ENCODE measurements at regions not wholly inside any gene's neighbourhood (a gene's known extent, or its start where the extent isn't known, plus 50 kb on each side); places are given as distances from the start of the nearest gene placed in this dataset.

DNA sequence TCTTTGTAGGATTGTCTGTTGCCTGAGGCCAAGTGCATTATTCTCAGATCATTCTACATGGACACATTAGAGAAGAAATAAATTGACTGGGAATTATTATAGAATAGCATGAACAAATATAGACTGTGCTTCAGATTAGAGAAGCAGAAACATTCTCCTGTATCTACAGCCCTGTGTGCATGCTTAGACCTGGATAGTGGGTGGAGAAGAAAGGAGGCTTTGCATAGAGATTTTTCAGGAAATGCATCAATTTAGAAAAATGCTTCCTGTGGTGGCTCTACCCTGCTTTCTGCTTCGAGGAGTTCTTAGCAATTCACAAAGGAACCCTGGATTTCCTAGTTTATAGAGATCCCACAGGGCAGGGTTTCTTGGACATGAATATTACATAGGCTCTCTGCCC lies 66.7 kb downstream of the IRX1 start:
- TF ChIP-seq, protein P1, sequence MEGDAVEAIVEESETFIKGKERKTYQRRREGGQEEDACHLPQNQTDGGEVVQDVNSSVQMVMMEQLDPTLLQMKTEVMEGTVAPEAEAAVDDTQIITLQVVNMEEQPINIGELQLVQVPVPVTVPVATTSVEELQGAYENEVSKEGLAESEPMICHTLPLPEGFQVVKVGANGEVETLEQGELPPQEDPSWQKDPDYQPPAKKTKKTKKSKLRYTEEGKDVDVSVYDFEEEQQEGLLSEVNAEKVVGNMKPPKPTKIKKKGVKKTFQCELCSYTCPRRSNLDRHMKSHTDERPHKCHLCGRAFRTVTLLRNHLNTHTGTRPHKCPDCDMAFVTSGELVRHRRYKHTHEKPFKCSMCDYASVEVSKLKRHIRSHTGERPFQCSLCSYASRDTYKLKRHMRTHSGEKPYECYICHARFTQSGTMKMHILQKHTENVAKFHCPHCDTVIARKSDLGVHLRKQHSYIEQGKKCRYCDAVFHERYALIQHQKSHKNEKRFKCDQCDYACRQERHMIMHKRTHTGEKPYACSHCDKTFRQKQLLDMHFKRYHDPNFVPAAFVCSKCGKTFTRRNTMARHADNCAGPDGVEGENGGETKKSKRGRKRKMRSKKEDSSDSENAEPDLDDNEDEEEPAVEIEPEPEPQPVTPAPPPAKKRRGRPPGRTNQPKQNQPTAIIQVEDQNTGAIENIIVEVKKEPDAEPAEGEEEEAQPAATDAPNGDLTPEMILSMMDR (IDR thresholded peaks at IDR 0.05; ENCODE audit: low read length): no peak
- TF ChIP-seq EZH2 (optimal IDR thresholded peaks at IDR 0.05; ENCODE audit: low read depth, low read length): no peak

Measured in MM.1S (cell line).